Activated CD4-positive, alpha-beta T cell treated with anti-CD3 and anti-CD28 coated beads, Interleukin-2, amount 10 ng/mL, durations not matched to agents 24 days and 14 days (primary cell): ENCODE measurements at regions not wholly inside any gene's neighbourhood (a gene's known extent, or its start where the extent isn't known, plus 50 kb on each side); places are given as distances from the start of the nearest gene placed in this dataset.
"Not testable (repeated sequence)": the region's sequence is repeated elsewhere in the genome, so short reads cannot be mapped to it uniquely, and the experiment has no call there.

Experiments used
- DNase-seq: peaks from one replicate; pipeline ENCODE4 v3.0.0; 2022
- H3K27ac Mint-ChIP-seq: one replicate; pipeline ENCODE4 v1.8.0; 2022; ENCODE audit warnings: mild to moderate bottlenecking, mixed read lengths
- H3K27me3 Mint-ChIP-seq: one replicate; pipeline ENCODE4 v1.8.0; 2022; ENCODE audit warnings: mixed read lengths
- H3K36me3 Mint-ChIP-seq: one replicate; pipeline ENCODE4 v1.8.0; 2022; ENCODE audit warnings: low read depth, mild to moderate bottlenecking, mixed read lengths
- H3K4me1 Mint-ChIP-seq: one replicate; pipeline ENCODE4 v1.8.0; 2021; ENCODE audit warnings: mixed read lengths
- H3K4me3 Mint-ChIP-seq: one replicate; pipeline ENCODE4 v1.8.0; 2022; ENCODE audit warnings: mild to moderate bottlenecking, moderate library complexity, mixed read lengths
- H3K9me3 Mint-ChIP-seq: one replicate; pipeline ENCODE4 v1.8.0; 2021; ENCODE audit warnings: mixed read lengths
- intact Hi-C: fragments of 100-400 bp; cut with micrococcal nuclease; formaldehyde crosslinking; loops from one replicate; pipeline ENCODE4 v1.15.1; 2023

DNA sequence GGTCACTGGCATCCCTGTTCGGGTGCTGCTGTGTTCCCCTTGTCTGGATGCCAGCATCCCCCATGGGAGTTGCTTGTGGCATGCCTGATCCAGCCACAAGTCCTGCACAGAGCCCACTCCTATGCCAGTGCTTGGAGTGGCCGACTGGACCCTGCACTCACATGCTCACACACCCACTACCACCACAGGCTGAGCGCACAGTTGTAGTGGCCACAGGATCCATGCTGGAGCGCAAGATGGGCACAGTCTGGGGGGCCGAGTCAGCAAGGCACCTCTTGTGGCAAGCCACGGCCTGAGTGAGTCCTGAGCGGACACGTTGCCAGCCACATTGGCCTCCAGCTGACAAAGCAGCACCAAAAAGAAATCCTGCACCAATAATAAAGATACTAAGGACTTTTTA, 661.6 kb upstream of the TMPRSS15 start:
- no peak overlapping the region for H3K4me3 Mint-ChIP-seq
- H3K36me3 Mint-ChIP-seq, result no peaks in the 10 kb centered on the region
- no peaks in the 10 kb centered on the region for H3K27me3 Mint-ChIP-seq
- no peaks in the 10 kb centered on the region for H3K4me1 Mint-ChIP-seq
- H3K27ac Mint-ChIP-seq, result no peak overlapping the region
- intact Hi-C loops, result no loop called here
- H3K9me3 Mint-ChIP-seq, result no peaks in the 10 kb centered on the region
- DNase-seq, result no peak

DNA sequence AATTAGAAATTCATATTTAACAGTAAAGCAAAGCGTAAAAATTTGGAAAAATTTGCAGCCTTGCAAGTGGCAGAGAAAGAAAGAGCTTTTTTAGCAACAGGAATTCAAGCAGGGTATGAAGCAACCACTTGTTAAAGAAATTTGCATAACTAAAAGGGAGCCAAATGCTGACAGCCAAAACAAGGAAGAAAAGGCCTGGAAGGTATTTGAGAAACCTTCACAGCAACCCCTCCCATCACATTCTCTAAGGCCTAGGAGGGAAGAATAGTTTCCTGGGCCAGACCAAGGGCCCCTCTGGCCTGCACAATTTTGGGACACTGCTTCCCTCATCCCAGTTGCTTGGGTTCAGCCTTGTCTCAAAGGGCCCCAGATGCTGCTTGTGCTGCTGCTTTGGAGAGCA, 672.4 kb upstream of the TMPRSS15 start:
- no peak for DNase-seq
- H3K4me1 Mint-ChIP-seq, result no peaks in the 10 kb centered on the region
- no peaks in the 10 kb centered on the region for H3K36me3 Mint-ChIP-seq
- H3K27me3 Mint-ChIP-seq, result no peaks in the 10 kb centered on the region
- intact Hi-C loops, result no loop called here
- no peak overlapping the region for H3K4me3 Mint-ChIP-seq
- no peak overlapping the region for H3K27ac Mint-ChIP-seq
- peaks cover 12% of the 10 kb centered on the region for H3K9me3 Mint-ChIP-seq

DNA sequence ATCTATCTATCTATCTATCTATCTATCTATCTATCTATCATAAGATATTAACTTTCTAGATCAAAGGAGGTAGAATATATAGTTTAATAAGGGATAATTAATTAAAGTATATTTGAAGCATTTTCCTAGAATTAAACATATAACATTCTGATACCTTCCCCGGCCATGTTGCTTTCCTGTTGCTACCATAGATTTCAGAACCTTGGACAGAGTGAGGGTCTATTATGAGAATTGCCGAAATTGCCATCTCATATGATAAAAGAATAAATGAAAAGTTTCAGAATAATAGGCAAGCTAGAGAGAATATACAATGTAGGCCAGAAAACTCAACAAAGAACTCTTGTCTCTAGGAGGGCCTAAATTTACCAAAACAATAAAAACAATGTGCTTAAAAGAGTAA, 706.1 kb upstream of the TMPRSS15 start:
- H3K4me1 Mint-ChIP-seq, result no peaks in the 10 kb centered on the region
- no peak for DNase-seq
- no peaks in the 10 kb centered on the region for H3K36me3 Mint-ChIP-seq
- no peak overlapping the region for H3K27ac Mint-ChIP-seq
- no peaks in the 10 kb centered on the region for H3K27me3 Mint-ChIP-seq
- no peaks in the 10 kb centered on the region for H3K9me3 Mint-ChIP-seq
- no peak overlapping the region for H3K4me3 Mint-ChIP-seq
- intact Hi-C loops, result no loop called here

DNA sequence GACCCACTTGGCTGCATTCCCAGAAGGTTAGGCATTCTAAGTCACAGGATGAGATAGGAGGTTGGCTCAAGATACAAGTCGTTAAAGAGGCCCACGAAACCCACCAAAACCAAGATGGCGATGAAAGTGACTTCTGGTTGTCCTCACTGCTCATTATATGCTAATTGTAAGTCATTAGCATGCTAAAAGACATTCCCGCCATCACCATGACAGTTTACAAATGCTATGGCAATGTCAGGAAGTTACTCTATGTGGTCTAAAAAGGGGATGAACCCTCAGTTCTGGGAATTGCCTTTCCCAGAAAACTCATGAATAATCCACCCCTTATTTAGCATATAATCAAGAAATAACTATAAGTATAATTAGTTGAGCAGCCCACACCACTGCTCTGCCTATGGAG, 715.7 kb upstream of the TMPRSS15 start:
- DNase-seq, H3K9me3 Mint-ChIP-seq, H3K27me3 Mint-ChIP-seq, H3K27ac Mint-ChIP-seq, H3K36me3 Mint-ChIP-seq, H3K4me3 Mint-ChIP-seq, H3K4me1 Mint-ChIP-seq, intact Hi-C loops: not testable (repeated sequence)

DNA sequence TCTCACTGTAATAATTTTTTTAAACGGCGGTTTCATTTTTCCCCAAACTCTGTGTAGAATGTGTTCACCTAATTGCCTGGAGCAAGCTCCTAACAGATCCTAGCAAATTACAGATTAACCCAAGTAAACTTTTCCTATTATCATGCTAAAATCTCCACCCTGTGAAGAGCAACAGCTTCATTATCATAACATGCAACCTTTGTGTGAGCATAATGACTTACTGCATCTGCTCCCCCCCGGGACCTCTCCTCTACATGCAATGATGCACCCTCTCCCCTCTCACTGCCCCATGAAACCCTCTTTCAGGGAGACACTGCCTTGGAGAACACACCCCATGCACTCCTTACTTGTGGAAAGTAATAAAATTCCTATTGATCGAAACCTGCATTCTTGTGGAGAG, 717.0 kb upstream of the TMPRSS15 start:
- no peak overlapping the region for H3K4me3 Mint-ChIP-seq
- no peaks in the 10 kb centered on the region for H3K4me1 Mint-ChIP-seq
- no peak for DNase-seq
- H3K27ac Mint-ChIP-seq, result no peak overlapping the region
- no peaks in the 10 kb centered on the region for H3K36me3 Mint-ChIP-seq
- H3K9me3 Mint-ChIP-seq, result peaks cover 9% of the 10 kb centered on the region
- intact Hi-C loops, result no loop called here
- no peaks in the 10 kb centered on the region for H3K27me3 Mint-ChIP-seq

DNA sequence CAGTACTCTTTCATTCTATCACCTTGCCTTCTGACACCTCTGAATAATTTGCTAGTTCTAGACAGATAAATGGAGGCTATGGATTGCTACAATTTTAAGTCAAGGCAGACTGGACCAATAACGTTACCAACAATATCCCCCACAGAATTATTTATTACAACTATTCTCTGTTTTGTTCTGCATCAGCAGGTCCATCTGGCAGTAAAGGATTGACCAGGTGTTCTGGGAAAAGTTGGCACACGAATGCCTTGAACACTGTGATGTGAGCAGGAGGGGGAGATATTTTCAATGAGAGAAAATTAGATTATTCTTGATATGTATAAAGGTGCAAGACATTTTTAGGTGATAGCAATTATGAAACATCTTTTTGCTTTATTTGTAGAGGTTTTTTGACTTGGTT, 718.8 kb upstream of the TMPRSS15 start:
- Mint-ChIP-seq H3K4me3 (no peak overlapping the region), H3K36me3 (no peaks in the 10 kb centered on the region), H3K9me3 (peaks cover 13% of the 10 kb centered on the region), H3K27ac (no peak overlapping the region), H3K4me1 (no peaks in the 10 kb centered on the region), H3K27me3 (no peaks in the 10 kb centered on the region)
- no peak for DNase-seq
- intact Hi-C loops, result no loop called here

DNA sequence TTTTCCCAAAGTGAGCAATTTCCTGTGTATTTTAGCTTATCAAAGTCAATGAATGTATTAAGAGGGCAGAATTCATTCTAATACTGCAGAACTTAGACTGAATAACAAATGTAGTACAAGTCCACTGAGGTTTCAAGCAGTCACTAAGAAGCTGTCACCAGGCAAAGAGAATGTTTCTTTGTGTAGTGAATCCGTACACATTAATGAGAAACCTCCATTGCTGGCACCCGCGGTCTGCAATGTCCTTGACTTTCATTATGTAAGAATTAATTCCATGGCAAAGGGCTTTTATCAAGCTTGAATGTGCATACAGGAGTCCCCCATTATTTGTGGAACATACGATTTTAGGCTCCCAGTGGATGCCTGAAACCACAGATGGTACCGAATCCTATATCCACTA, 719.5 kb upstream of the TMPRSS15 start:
- no peak overlapping the region for H3K27ac Mint-ChIP-seq
- no peak for DNase-seq
- intact Hi-C loops, result no loop called here
- H3K9me3 Mint-ChIP-seq, result peaks cover 10% of the 10 kb centered on the region
- no peaks in the 10 kb centered on the region for H3K27me3 Mint-ChIP-seq
- no peak overlapping the region for H3K4me3 Mint-ChIP-seq
- no peaks in the 10 kb centered on the region for H3K4me1 Mint-ChIP-seq
- no peaks in the 10 kb centered on the region for H3K36me3 Mint-ChIP-seq

DNA sequence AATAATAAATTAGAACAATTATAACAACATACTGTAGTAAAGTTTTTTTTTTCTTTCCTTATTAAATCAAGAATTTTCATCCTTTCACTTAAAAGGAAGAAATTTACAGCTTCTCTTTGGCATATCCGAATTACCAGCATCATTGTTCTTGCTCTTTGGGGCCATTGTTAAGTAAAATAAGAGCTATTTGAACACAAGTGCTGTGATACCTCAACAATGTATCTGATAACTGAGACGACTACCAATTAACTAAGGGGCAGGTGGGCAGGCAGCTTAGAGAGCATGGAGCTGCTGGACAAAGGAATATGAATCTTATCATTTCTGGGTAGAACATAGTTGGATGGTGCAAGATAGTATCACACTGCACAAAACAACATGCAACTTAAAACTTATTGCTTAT, 719.9 kb upstream of the TMPRSS15 start:
- Mint-ChIP-seq H3K4me1 (no peaks in the 10 kb centered on the region), H3K27ac (no peak overlapping the region), H3K4me3 (no peak overlapping the region), H3K27me3 (no peaks in the 10 kb centered on the region), H3K36me3 (no peaks in the 10 kb centered on the region), H3K9me3 (peaks cover 9% of the 10 kb centered on the region)
- intact Hi-C loops, result no loop called here
- no peak for DNase-seq

DNA sequence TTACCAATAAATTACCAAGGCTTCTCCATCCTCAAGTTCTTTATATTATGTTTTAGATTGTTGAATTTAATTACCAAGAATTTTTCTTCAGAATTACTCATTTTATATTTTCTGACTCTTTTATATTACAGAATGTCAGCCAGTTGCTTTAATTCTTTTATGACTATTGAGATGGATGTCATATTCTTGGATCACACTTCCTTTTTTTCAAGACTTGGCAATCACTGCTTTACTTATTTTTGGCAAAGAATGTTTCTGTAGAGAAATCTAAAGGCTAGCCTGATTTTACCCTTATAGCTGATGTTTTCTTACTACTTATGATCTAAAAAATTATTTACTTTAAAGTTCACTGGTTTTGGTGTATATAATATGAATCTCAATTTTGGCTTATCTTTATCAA, 721.1 kb upstream of the TMPRSS15 start:
- no peak for DNase-seq
- H3K9me3 Mint-ChIP-seq, result peaks cover 5% of the 10 kb centered on the region
- H3K4me1 Mint-ChIP-seq, result no peaks in the 10 kb centered on the region
- H3K36me3 Mint-ChIP-seq, result no peaks in the 10 kb centered on the region
- intact Hi-C loops, result no loop called here
- H3K27ac Mint-ChIP-seq, result no peak overlapping the region
- H3K27me3 Mint-ChIP-seq, result no peaks in the 10 kb centered on the region
- no peak overlapping the region for H3K4me3 Mint-ChIP-seq

DNA sequence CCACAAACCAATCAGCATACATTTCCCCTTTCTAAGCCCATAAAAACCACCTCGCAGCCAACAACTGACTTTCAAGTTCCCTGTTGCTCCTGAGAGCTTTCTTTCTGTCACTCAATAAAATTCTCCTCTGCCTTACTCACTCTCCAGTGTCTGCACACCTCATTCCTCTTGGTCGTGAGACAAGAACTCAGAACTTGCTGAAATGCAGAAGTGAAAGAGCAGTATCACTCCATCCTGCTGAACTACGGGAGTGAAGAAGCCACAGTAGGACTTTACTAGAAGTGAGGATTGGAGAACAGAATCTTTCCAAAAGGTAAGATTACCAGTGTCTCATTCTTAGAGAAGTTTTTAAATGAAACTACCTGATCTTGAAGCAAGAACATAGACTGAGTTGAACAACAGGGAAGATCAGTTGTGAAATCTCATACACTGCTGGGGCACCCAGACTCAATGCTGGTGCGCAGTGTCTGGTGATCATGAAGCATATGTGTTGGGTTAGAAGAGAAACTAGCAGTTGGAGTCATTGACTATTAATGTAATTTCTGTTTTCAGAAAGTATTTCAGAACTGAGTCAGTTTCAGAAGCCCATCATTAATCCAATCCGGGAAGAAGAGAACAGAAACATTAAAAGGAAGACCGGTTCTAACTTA, 726.9 kb upstream of the TMPRSS15 start:
- intact Hi-C loops, result no loop called here
- H3K4me3 Mint-ChIP-seq, result no peak overlapping the region
- peaks cover 8% of the 10 kb centered on the region for H3K9me3 Mint-ChIP-seq
- no peaks in the 10 kb centered on the region for H3K36me3 Mint-ChIP-seq
- H3K4me1 Mint-ChIP-seq, result no peaks in the 10 kb centered on the region
- DNase-seq, result no peak
- no peaks in the 10 kb centered on the region for H3K27me3 Mint-ChIP-seq
- no peak overlapping the region for H3K27ac Mint-ChIP-seq

DNA sequence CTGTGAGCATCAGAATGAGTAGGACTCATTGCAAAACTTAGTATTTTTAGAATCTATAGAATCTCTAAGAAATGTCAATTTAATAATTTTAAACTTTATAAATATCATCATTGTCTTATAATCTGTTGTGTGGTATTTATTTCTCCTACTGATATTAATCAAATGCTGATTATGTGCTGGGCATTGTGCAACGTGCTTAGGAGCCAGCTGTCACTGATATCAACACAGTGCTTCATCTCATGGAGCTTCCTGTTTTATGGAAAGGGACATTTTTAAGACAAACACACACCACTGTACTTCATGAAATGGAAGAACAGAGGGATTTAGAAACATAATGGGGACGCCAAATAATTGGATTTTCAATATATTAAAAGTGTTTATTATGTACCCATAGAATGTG, 737.9 kb upstream of the TMPRSS15 start:
- Mint-ChIP-seq H3K4me3 (no peak overlapping the region), H3K4me1 (no peaks in the 10 kb centered on the region), H3K27me3 (no peaks in the 10 kb centered on the region), H3K27ac (no peak overlapping the region), H3K9me3 (peaks cover 4% of the 10 kb centered on the region), H3K36me3 (no peaks in the 10 kb centered on the region)
- intact Hi-C loops, result no loop called here
- DNase-seq, result no peak

DNA sequence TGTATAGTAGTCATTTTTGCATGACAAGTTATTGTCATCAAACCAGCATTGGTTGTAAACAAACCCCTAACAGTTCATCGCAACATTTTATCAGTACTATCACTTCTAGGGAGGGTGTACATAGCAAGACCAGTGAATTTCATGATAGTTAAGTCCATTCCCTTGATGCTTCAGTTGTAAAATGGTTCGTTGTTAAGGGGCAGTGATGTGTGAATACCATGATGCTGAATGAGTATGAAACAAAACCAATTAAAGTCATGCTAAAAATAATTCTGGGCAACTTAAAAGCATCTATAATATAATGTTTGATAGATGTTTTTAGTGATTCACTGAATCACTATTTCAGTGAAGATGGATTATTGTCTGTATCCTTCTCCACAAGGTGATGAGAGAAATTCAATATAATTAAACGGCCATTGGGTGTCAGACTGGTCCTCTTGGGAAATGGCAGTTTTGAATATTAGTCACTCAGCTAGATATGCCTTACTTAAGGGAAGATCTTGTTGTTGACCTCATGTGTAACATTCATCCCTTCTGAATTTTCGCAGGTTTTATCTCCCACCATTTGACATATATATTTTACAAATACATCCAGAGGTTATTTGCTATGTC, 742.2 kb upstream of the TMPRSS15 start:
- DNase-seq, result no peak
- intact Hi-C loops, result no loop called here
- no peak overlapping the region for H3K4me3 Mint-ChIP-seq
- no peak overlapping the region for H3K27ac Mint-ChIP-seq
- H3K27me3 Mint-ChIP-seq, result no peaks in the 10 kb centered on the region
- H3K9me3 Mint-ChIP-seq, result peaks cover 16% of the 10 kb centered on the region
- no peaks in the 10 kb centered on the region for H3K36me3 Mint-ChIP-seq
- no peaks in the 10 kb centered on the region for H3K4me1 Mint-ChIP-seq

DNA sequence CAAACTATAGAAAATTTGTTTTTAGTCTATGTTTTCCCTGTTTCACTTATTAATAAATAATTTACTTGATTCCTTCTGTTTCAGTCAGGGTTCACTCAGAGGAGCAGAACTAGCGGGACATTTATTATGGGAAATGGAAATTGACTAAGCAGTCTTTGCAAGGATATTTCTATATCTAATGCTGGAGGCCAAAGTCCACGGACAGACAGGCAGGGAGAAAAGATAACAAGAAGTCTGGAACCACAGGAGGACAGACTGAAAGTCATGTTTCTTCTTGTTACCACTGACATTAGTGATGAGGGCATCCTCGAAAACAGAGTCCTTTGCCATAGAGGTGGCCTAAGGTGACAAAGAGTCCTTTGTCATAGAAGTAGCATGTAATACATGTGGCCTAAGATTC, 744.5 kb upstream of the TMPRSS15 start:
- Mint-ChIP-seq H3K27ac (no peak overlapping the region), H3K9me3 (peaks cover 12% of the 10 kb centered on the region), H3K27me3 (no peaks in the 10 kb centered on the region), H3K36me3 (no peaks in the 10 kb centered on the region), H3K4me3 (no peak overlapping the region), H3K4me1 (no peaks in the 10 kb centered on the region)
- intact Hi-C loops, result no loop called here
- no peak for DNase-seq

DNA sequence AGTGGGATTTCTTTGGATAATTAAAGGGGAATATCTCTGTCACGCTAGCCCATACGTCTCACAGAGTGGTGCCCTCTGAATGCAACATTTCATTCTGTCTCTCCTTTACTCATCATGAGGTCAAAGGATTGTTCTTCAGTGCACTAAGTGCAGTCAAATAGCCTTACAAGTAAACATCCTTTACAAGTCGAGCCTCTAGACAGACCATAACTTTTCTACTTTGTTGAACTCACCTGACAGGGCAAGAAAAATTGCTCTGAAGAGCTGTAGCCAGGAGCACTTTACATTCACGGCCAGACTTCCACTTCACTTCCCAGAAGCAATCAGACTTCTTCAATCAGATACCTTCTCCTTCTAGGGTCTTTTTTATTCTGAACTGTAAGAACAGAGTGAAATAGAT, 768.0 kb upstream of the TMPRSS15 start:
- Mint-ChIP-seq H3K9me3 (peaks cover 6% of the 10 kb centered on the region), H3K4me3 (no peak overlapping the region)

DNA sequence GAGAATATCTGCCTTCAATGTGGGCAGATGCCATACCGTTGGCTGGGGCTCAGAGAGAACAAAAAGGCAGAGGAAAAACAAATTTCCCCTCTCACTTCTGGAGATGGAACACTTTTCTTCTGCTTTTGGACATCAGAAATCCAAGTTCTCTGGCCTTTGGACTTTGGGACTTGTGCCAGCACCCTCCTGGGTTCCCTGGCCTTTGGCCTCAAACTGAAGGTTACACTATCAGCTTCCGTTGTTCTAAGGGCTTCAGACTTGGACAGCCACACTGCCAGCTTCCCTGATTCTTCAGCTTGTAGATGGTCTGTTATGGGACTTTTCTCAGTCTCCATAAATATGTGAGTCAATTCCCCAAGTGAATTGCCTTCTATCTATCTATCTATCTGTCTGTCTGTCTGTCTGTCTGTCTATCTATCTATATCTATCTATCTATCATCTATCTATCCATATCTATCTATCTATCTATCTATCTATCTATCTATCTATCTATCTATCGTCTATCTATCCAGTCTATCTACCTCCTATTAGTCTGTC, 778.1 kb upstream of the TMPRSS15 start:
- intact Hi-C loops, result no loop called here
- peaks cover 6% of the 10 kb centered on the region for H3K9me3 Mint-ChIP-seq
- no peak for DNase-seq
- no peaks in the 10 kb centered on the region for H3K27me3 Mint-ChIP-seq
- no peak overlapping the region for H3K27ac Mint-ChIP-seq
- no peaks in the 10 kb centered on the region for H3K36me3 Mint-ChIP-seq
- H3K4me1 Mint-ChIP-seq, result no peaks in the 10 kb centered on the region
- no peak overlapping the region for H3K4me3 Mint-ChIP-seq

More for the DNA sequence above, 768.0 kb upstream of the TMPRSS15 start:
- Mint-ChIP-seq H3K27me3 (no peaks in the 10 kb centered on the region), H3K27ac (no peak overlapping the region), H3K4me1 (no peaks in the 10 kb centered on the region), H3K36me3 (no peaks in the 10 kb centered on the region)
- no peak for DNase-seq
- intact Hi-C loops, result no loop called here
